Transverse colon (tissue), 4 donors: ENCODE measurements at regions not wholly inside any gene's neighbourhood (a gene's known extent, or its start where the extent isn't known, plus 50 kb on each side); places are given as distances from the start of the nearest gene placed in this dataset.

Source experiments
- CTCF ChIP-seq, 5 experiments: fragments of 200-600 bp in 3 of 5; fragments of 450-650 bp in 2 of 5; sonication (generic) in 3 of 5; IDR thresholded peaks; 1 replicate in 2 of 5; 2 replicates in 3 of 5; pipeline ENCODE4 v1.5.1; 2016 to 2017; ENCODE audit warnings: antibody characterized with exemption in 5 of 5, inconsistent platforms in 3 of 5, mild to moderate bottlenecking in 2 of 5, moderate library complexity in 1 of 5
- EP300 ChIP-seq: sonication (generic); formaldehyde crosslinking; IDR thresholded peaks from one replicate; pipeline ENCODE4 v1.6.1; 2017; ENCODE audit warnings: antibody characterized with exemption, low read depth
- POLR2A ChIP-seq: fragments of 450-650 bp; IDR thresholded peaks from one replicate; pipeline ENCODE4 v1.6.1; 2016; ENCODE audit warnings: antibody characterized with exemption, mild to moderate bottlenecking, moderate library complexity
- POLR2AphosphoS5 ChIP-seq, 3 donors: sonication (generic); formaldehyde crosslinking; IDR thresholded peaks; one replicate each; pipeline ENCODE4 v1.6.1; 2016; ENCODE audit warnings: antibody characterized with exemption in 3 of 3

DNA sequence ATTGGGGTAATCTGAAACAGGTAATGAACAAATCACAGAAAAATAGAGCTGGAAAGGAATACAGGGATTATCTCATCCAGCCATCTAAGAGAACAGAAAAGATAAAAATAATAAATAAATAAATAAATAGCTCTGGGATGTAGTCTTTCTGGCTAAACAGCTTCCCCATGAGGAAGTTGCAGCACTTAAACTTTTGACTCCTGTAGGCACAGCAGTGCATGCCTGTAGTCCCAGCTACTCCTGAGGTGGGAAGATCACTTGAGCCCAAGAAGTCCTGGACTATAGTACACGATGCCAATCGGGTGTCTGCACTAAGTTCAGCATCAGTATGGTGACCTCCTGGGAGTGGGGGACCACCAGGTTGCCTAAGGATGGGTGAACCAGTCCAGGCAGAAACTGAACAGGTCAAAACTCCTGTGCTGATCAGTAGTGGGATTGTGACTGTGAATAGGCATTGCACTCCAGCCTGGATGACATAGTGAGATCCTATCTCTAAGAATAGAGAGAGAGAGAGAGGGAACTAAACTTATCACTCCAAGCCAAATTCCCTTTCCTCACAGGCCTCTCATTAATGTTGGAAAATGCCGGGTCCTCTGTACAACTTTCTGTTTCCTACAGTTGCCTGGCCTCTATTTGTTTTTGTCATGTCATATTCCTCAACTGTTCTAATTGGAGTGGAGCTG, 61.7 kb upstream of the CDK13 start:
- TF ChIP-seq CTCF (IDR thresholded peaks at IDR 0.05): no peak
- TF ChIP-seq POLR2AphosphoS5 (IDR thresholded peaks at IDR 0.05): no peak
- no peak for TF ChIP-seq POLR2A
- no peak for TF ChIP-seq EP300
